ENCODE measurements at regions not wholly inside any gene's neighbourhood (a gene's known extent, or its start where the extent isn't known, plus 50 kb on each side); places are given as distances from the start of the nearest gene placed in this dataset.

- no peak for DNase-seq
Observed at GRCh38 chr10:2488446-2489005, 578.8 kb upstream of the PFKP start.

GRCh38 chr10:2487921-2488320, 579.4 kb upstream of the PFKP start:
- DNase-seq: no peak

- no peak for DNase-seq
Observed at GRCh38 chr10:2478656-2479055, 588.7 kb upstream of the PFKP start.

- no peak for DNase-seq
Observed at GRCh38 chr10:2476812-2477553, 590.4 kb upstream of the PFKP start.

GRCh38 chr10:2476218-2476811, 591.0 kb upstream of the PFKP start:
- no peak for DNase-seq

- no peak for DNase-seq
Observed at GRCh38 chr10:2475711-2476217, 591.6 kb upstream of the PFKP start.

- DNase-seq: no peak
Observed at GRCh38 chr10:2471811-2472210, 595.5 kb upstream of the PFKP start.

GRCh38 chr10:2469802-2470201, 597.5 kb upstream of the PFKP start:
- no peak for DNase-seq

GRCh38 chr10:2464483-2464882, 602.9 kb upstream of the PFKP start:
- DNase-seq: no peak

- DNase-seq: no peak
Observed at GRCh38 chr10:2463316-2463715, 604.0 kb upstream of the PFKP start.

- DNase-seq: no peak
Observed at GRCh38 chr10:2462581-2462980, 604.8 kb upstream of the PFKP start.

- no peak for DNase-seq
Observed at GRCh38 chr10:2460812-2461211, 606.5 kb upstream of the PFKP start.

- DNase-seq: no peak
Observed at GRCh38 chr10:2459713-2460112, 607.6 kb upstream of the PFKP start.

GRCh38 chr10:2456834-2457233, 610.5 kb upstream of the PFKP start:
- no peak for DNase-seq

GRCh38 chr10:2445370-2445769, 622.0 kb upstream of the PFKP start:
- no peak for DNase-seq

- DNase-seq: no peak
Observed at GRCh38 chr10:2439983-2440382, 627.4 kb upstream of the PFKP start.

- no peak for DNase-seq
Observed at GRCh38 chr10:2439000-2439399, 628.3 kb upstream of the PFKP start.

- DNase-seq: no peak
Observed at GRCh38 chr10:2438248-2438939, 629.0 kb upstream of the PFKP start.

GRCh38 chr10:2436933-2437332, 630.4 kb upstream of the PFKP start:
- no peak for DNase-seq

GRCh38 chr10:2431961-2432360, 635.4 kb upstream of the PFKP start:
- DNase-seq: no peak

GRCh38 chr10:2427412-2427811, 639.9 kb upstream of the PFKP start:
- no peak for DNase-seq

GRCh38 chr10:2425320-2425719, 642.0 kb upstream of the PFKP start:
- no peak for DNase-seq

- no peak for DNase-seq
Observed at GRCh38 chr10:2414562-2414961, 652.8 kb upstream of the PFKP start.

GRCh38 chr10:2414039-2414438, 653.3 kb upstream of the PFKP start:
- no peak for DNase-seq

Measured in GF-D8 (cell line).